ENCODE measurements at regions not wholly inside any gene's neighbourhood (a gene's known extent, or its start where the extent isn't known, plus 50 kb on each side); places are given as distances from the start of the nearest gene placed in this dataset.

- Histone ChIP-seq H3K4me2 (no peak overlapping the region), H3K9me3 (no peaks in the 10 kb centered on the region), H3K27ac (ENCODE audit: low read depth in 2 of 2, low read length in 1 of 2) (no peak overlapping the region), H3K79me2 (ENCODE audit: insufficient read depth) (no peaks in the 10 kb centered on the region), H3K4me3 (ENCODE audit: low read depth in 2 of 2, low read length in 1 of 2) (no peak overlapping the region), H3K4me1 (ENCODE audit: control insufficient read depth in 1 of 2, insufficient read depth in 2 of 2, low read depth in 1 of 2, low read length in 1 of 2) (no peaks in the 10 kb centered on the region), H3K36me3 (replicated peaks in 1 of 2; ENCODE audit: control insufficient read depth in 1 of 2, insufficient read depth in 2 of 2, low read length in 1 of 2) (no peaks in the 10 kb centered on the region), H2AFZ (ENCODE audit: low read depth) (no peak overlapping the region), H4K20me1 (ENCODE audit: insufficient read depth) (no peaks in the 10 kb centered on the region), H3K9me2 (no peaks in the 10 kb centered on the region), H3K27me3 (ENCODE audit: insufficient read depth) (no peaks in the 10 kb centered on the region), H3K9ac (no peak overlapping the region), H3F3A (replicated peaks; ENCODE audit: insufficient read depth) (no peaks in the 10 kb centered on the region)
- 0% methylated on average over 3 of the region's 3 CpGs for WGBS (ENCODE audit: low lambda C conversion rate)
- no peak for DNase-seq
- ChIA-PET CTCF (no interaction called here), POLR2A (no interaction called here)
- TF ChIP-seq FOXJ3 (CRISPR knock-in tag; IDR thresholded peaks at IDR 0.05): no peak
Measured at GRCh38 chr9:75788006-75788634, 102.4 kb upstream of the PCSK5 start.

- no peaks in the 10 kb centered on the region for H4K20me1 ChIP-seq (ENCODE audit: insufficient read depth)
- H3F3A ChIP-seq (replicated peaks; ENCODE audit: insufficient read depth): no peaks in the 10 kb centered on the region
- DNase-seq: no peak
- H2AFZ ChIP-seq (ENCODE audit: low read depth): no peak overlapping the region
- ChIA-PET POLR2A (no interaction called here), CTCF (no interaction called here)
- no peaks in the 10 kb centered on the region for H3K79me2 ChIP-seq (ENCODE audit: insufficient read depth)
- no peak for TF ChIP-seq IRF3 (IDR thresholded peaks at IDR 0.05; ENCODE audit: low read depth, low read length)
- TF ChIP-seq YY1 (IDR thresholded peaks at IDR 0.05; ENCODE audit: low read depth): no peak
- TF ChIP-seq USF1 (IDR thresholded peaks at IDR 0.05; ENCODE audit: borderline replicate concordance, low read depth): no peak
- no peak for TF ChIP-seq CHD2 (IDR thresholded peaks at IDR 0.05; ENCODE audit: low read length, partially characterized antibody)
- no peak for TF ChIP-seq USF2 (IDR thresholded peaks at IDR 0.05; ENCODE audit: borderline replicate concordance, low read depth, low read length)
- TF ChIP-seq ELF1 (IDR thresholded peaks at IDR 0.05): no peak
- no peak for TF ChIP-seq FOXJ3 (CRISPR knock-in tag; IDR thresholded peaks at IDR 0.05)
- TF ChIP-seq PBX3 (IDR thresholded peaks at IDR 0.05): no peak
- H3K9me3 ChIP-seq: no peaks in the 10 kb centered on the region
- H3K9ac ChIP-seq: no peak overlapping the region
- H3K9me2 ChIP-seq: no peaks in the 10 kb centered on the region
- no peak overlapping the region for H3K4me3 ChIP-seq (ENCODE audit: low read depth in 2 of 2, low read length in 1 of 2)
- no peak overlapping the region for H3K27ac ChIP-seq (ENCODE audit: low read depth in 2 of 2, low read length in 1 of 2)
- H3K27me3 ChIP-seq (ENCODE audit: insufficient read depth): no peaks in the 10 kb centered on the region
- H3K4me2 ChIP-seq: no peak overlapping the region
- no peaks in the 10 kb centered on the region for H3K4me1 ChIP-seq (ENCODE audit: control insufficient read depth in 1 of 2, insufficient read depth in 2 of 2, low read depth in 1 of 2, low read length in 1 of 2)
- H3K36me3 ChIP-seq (replicated peaks in 1 of 2; ENCODE audit: control insufficient read depth in 1 of 2, insufficient read depth in 2 of 2, low read length in 1 of 2): no peaks in the 10 kb centered on the region
- 0% methylated on average over 2 of the region's 2 CpGs for WGBS (ENCODE audit: low lambda C conversion rate)
Measured at GRCh38 chr9:75797085-75797580, 93.3 kb upstream of the PCSK5 start.
